Peyer's patch (tissue), 4 donors: ENCODE measurements at regions not wholly inside any gene's neighbourhood (a gene's known extent, or its start where the extent isn't known, plus 50 kb on each side); places are given as distances from the start of the nearest gene placed in this dataset.
"Not testable (repeated sequence)": the region's sequence is repeated elsewhere in the genome, so short reads cannot be mapped to it uniquely, and the experiment has no call there.

Source experiments
- CTCF ChIP-seq, 6 experiments: fragments of 450-650 bp in 4 of 6; fragments of 200-600 bp in 2 of 6; sonication (generic) in 1 of 6; IDR thresholded peaks; one replicate each; pipeline ENCODE4 v1.5.1; 2017 to 2019; ENCODE audit warnings: antibody characterized with exemption in 6 of 6, mild to moderate bottlenecking in 3 of 6, moderate library complexity in 1 of 6
- POLR2A ChIP-seq, 2 donors: fragments of 450-650 bp; IDR thresholded peaks; one replicate each; pipeline ENCODE4 v1.5.1; 2017; ENCODE audit warnings: antibody characterized with exemption in 2 of 2, mild to moderate bottlenecking in 2 of 2, moderate library complexity in 2 of 2

DNA sequence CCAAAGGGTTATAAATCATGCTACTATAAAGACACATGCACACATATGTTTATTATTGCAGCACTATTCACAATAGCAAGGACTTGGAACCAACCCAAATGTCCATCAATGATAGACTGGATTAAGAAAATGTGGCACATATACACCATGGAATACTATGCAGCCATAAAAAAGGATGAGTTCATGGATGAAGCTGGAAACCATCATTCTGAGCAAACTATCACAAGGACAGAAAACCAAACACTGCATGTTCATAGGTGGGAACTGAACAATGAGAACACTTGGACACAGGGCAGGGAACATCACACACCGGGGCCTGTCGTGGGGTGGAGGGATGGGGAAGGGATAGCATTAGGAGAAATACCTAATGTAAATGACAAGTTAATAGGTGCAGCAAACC is 322.1 kb downstream of the RPLP1 start:
- TF ChIP-seq POLR2A, CTCF (IDR thresholded peaks at IDR 0.05): not testable (repeated sequence)
